ENCODE measurements at regions not wholly inside any gene's neighbourhood (a gene's known extent, or its start where the extent isn't known, plus 50 kb on each side); places are given as distances from the start of the nearest gene placed in this dataset.
"Not testable (repeated sequence)": the region's sequence is repeated elsewhere in the genome, so short reads cannot be mapped to it uniquely, and the experiment has no call there.

DNA sequence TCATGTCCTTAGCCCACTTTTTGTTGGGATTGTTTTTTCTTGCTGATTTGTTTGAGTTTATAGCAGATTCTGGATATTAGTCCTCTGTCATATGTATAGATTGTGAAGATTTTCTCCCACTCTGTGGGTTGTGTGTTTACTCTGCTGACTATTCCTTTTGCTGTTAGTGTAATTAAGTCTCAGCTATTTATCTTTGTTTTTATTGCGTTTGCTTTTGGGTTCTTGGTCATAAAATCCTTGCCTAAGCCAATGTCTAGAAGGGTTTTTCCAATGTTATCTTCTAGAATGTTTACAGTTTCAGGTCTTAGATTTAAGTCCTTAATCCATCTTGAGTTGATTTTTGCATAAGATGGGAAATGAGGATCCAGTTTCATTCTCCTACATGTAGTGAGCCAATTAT lies 351.2 kb upstream of the PIK3R1 start:
- DNase-seq, result not testable (repeated sequence)

DNA sequence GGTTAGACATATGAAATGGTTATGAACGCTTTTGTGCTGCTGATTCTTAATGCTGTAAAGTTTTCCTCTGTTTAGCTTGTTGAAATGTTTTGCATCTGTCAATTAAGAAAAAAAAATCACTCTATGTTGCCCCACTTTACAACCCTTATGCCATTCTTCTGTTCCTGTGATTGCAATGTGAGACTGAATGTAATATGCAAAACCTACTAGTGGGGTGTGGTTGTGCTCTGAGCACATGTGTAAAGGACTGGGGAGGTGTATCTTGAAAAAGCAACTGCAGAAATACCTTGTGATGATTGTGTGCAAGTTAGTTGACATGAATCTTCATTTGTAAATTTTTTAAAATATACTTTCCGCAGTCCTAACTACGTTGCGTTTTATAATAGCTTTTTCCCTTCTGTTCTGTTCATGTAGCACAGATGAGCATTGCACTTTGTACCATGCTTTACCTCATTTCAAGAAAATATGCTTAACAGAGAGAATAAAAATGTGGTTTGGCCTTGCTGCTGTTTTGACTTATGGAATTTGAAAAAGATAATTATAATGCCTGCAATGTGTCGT lies 357.0 kb upstream of the PIK3R1 start:
- DNase-seq, result no peak

DNA sequence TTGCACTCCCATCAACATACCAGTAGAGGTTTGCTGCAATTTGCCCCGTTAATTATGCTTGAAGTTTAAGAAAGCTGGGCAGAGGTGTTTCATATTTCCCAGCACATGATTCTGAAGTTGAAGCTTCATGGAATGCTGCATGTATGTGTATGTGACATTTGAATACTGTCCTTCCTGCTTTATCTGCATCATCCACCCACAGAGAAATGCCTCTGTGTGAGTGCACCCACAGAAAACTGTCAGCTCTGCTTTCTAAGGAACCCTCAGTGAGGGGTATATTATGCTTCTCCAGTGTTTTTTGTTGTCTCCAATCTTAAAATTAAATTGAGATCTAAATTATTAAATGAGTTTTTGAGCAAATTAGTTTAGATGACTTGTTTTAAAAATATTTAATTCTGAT lies 358.1 kb upstream of the PIK3R1 start:
- DNase-seq, result no peak

DNA sequence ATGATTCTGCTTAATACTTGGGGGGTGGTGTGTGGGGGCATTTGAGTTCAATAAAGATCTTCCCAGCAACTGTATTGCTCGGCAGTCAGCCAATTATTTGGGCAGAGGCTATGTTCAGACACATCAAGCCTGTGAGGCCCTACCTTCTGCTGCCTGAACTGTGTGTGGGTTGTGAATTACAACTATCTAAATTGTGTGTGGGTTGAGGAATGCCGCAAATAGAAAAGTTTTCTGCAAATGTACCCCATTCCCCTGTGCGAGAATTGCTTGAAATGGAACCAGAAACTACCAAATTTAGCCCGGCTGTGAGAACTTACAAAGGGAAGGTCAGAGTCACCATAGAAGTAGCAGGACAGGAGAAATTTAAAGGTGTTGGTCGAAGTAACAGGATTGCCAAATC lies 360.0 kb upstream of the PIK3R1 start:
- no peak for DNase-seq

DNA sequence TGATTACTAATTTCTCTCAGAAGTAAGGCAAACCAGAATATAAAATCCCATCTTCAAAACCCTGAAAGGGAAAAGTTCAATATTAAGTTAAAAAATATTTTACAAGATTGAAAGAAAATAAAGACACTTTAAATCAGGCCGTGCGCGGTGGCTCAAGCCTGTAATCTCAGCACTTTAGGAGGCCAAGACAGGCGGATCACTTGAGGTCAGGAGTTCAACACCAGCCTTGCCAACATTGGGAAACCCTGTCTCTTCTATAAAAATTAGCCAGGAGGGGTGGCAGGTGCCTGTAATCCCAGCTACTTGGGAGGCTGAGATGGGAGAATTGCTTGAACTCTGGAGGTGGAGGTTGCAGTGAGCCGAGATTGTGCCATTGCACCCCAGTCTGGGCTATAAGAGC lies 364.6 kb upstream of the PIK3R1 start:
- DNase-seq, result not testable (repeated sequence)

DNA sequence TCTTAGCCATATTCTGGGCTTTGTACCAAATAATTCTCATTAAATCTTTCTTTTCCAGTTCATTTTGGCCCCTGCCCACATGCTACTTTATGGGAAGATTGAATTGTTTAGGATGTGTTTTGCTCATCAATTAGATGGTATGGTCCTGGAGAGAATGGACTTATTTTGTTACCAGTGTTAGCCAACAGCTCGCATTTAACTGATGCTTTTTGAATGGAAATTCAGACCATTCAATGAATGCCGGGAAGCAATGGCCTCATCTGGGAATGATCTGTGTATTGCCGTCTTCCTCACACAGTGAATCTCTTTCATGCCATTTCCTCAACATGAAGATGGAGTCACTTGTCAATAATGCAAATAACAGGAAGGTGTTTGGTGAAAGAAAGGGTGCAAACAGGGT lies 370.6 kb upstream of the PIK3R1 start:
- no peak for DNase-seq

DNA sequence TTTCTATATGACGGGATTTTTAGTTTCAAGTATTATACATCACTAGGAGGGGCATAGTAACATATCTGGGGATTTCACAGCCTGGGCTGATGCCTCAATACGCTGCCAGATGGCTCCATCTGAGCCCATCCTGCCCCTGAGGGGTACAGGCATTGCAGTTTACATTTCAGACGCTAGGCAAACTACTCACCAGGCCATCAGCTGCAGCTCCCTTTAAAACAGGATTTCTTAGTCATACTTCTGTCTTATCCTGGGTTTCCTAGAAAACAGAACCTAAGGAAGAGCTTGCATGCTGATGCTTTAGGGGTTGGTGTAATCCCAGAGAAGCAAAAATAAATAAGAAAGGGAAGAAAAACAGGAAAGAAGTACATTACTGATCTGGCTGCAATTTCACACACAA lies 372.8 kb upstream of the PIK3R1 start:
- no peak for DNase-seq

DNA sequence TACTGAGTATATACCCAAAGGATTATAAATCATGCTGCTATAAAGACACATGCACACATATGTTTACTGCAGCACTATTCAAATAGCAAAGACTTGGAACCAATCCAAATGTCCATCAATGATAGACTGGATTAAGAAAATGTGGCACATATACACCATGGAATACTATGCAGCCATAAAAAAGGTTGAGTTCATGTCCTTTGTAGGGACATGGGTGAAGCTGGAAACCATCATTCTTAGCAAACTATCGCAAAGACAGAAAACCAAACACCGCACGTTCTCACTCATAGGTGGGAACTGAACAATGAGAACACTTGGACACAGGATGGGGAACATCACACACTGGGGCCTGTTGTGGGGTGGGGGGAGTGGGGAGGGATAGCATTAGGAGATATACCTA lies 378.3 kb upstream of the PIK3R1 start:
- DNase-seq, result not testable (repeated sequence)

DNA sequence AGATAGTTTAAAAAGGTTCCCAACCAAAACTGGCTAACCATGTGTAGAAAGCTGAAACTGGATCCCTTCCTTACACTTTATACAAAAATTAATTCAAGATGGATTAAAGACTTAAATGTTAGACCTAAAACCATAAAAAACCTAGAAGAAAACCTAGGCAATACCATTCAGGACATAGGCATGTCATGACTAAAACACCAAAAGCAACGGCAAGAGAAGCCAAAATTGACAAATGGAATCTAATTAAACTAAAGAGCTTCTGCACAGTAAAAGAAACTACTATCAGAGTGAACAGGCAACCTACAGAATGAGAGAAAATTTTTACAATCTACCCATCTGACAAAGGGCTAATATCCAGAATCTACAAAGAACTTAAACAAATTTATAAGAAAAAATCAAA lies 379.1 kb upstream of the PIK3R1 start:
- not testable (repeated sequence) for DNase-seq

DNA sequence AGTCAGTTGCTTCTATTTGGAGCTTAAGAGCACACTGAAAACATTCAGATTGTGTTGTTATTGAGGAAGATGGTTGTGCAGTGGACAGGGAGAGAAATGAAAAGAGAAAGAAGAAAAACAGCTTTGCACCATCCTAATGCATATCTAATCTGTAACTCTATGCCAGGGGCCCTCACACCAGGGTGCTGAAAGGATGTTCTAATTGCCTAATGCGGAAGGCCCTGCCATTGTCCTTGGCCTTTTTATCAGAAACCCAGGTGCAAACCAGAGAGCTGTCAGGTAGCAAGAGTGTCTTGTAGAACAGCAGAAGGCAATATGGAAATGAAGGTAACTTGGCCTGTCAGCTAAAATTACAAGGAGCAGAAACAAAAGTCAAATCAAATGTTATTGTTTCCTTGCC lies 384.5 kb upstream of the PIK3R1 start:
- DNase-seq, result no peak

DNA sequence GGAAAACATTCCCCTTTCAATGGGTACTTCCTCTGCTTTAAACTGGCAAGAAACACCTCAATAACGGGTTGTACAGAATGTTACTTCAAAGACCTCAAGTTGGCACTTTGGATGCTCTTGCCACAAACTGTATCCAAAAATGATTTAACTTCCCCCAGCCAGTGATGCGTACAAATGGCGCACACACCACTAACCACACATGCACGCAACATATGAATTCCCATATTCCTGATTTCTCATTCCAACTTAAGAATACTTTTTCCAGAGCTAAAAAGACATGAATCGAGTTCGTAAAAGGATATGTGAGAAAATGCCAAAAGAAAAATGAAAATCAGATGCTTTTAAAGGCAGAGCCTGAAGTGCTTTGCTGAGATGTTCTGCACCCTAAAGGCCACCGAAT lies 388.0 kb upstream of the PIK3R1 start:
- DNase-seq, result no peak

DNA sequence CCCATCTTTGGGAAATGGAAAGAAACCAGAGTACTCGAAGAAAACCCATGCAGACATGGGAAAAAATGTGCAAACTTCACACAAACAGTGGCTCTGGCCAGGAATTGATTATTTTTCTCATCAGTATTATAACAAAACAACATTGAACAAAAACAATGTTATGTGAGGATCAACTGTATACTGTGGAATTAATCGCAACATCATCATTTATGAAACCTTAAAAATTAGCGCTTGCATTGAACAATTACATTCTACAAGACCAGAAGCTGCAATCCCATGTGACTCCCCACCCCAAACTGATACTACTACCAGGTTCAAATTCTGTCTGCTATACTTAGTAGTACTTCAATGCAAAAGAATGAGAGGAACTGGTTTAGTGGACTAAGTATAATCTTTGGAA lies 390.7 kb upstream of the PIK3R1 start:
- DNase-seq, result no peak

DNA sequence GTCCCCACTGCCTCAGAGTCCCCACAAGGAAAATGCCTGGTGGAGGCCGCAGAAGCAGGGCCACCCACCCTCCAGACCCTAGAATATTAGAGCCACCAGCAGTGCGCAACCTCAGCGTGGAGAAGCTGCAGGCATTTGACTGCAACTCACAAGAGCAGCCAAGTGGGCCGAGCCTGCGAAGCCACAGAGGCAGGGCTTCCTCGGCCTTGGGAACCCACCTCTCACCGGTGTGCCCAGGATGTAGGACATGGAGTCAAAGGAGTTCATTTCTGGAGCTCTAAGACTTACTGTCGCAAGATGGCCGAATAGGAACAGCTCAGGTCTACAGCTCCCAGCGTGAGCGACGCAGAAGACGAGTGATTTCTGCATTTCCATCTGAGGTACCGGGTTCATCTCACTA lies 397.9 kb upstream of the PIK3R1 start:
- DNase-seq, result no peak

DNA sequence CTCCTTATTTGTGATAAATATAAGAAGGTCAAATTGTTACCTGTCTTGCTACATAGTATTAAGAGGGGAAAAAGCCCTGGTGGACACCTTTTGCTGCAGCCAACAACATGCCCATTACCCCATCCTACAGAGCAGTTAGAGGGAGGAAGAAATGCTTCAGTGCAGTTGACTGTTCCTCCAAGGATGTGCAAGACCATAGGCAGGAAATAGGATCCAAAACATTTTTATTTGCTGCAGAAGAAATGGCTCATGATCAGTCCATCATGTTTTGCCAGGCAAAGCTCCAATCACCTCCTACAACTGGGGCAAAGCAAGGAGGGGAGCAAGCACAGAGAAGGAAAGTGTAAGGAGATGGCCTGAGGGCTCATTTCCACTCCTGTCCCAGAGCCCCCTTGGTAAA lies 399.1 kb upstream of the PIK3R1 start:
- no peak for DNase-seq

DNA sequence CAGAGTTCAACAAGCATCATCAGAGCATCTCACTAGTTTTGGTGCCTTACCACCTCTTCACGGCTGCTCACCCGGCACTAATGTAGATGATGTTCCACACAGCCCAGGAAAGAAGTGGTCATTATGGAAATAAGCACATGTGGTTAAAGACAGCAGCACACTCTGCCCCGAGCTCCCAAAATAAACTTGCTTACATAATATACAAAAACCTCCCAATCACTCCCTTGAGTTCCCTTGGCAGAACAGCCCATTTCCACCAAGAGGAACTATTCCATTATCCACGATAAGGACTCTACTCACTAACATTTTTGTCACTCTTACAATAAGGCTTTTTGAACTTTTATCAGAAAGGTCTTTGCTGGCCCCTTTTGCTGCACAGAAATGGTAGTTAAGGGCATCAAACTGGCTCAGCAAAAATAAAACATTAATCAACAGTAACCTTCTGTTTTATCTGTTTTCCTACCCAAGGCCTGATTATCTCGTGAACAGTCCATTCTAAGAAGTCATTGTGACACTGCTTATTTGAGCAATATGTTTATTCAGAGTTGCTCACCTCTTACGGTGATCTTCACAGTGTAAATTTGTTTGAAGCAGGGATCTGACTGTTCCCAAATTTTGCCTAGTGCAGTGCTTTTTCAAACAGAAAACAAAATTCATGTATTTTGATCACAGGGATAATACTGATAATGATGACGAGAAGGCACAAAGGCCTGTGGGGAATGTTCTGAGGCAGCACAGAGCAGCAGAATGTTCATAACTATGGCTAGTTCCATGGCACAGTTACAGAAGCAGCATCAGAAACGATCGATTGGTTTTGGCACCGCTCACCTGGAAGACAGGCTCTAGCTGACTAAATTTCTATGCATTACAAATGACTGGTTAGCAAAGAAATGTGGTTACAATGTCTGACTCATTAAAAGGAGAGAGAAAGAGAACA lies 399.8 kb upstream of the PIK3R1 start:
- no peak for DNase-seq

DNA sequence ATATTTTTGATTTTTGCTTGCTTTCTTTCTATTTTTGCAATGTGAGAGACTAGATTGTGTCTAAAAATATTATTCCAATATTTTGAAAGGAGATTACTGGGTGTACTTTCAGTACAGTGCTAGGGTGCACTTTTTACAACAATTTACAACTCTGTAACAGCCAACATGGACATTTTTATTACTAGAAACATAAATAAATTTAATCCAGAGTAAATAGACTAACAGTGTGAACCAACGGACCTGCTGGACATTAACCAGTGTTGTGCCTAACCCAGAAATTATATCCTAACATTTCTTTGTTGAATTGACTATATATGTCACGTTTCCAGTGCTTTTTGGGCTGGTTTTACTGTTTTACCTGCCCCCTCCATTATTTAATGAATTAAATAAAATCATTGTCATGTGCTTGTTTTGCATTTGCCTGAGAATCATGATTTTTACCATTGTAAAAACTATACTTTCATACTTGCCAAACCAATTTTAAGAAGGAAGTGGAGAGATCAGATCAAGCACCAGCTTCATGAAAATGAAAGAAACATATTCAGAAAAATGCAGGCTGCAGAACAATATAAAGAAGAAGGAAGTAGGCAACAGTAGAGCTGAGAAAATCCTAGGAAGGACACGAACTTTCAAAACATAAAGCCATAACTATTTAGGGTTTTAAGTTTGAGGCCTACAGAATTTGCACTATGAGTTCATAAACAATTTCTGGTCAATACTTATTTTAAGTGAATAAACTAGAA lies 400.8 kb upstream of the PIK3R1 start:
- no peak for DNase-seq

DNA sequence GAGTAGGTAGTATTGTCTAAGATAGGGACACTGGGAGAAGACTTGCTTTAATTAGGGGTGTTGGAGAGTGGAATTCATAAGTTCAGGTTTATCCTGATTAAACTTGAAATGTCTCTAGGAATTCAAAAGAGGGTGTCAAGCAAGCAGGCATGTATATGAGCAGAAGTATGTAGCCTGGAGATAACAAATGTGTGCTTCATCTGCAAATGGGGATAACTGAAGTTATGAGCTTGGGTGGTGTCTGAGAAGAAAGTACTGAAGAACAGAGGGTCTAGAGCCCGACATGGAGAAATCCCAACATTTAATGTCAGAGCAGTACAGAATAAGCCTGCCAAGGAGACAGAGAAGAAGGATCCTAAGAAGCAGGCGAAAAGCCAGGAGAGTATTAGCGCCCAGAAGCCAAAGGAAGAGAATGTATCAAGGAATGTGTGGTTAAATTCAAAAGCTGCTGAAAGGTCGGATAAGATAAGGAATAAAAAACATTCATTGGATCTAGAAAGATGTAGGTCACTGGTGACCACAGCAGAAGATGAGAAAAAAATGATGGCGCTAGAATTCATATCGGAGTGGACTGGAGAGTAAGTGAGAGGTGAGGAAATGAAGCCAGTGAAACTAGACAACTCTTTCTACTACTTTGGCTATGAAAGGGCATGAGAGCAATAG lies 401.5 kb upstream of the PIK3R1 start:
- DNase-seq, result no peak

DNA sequence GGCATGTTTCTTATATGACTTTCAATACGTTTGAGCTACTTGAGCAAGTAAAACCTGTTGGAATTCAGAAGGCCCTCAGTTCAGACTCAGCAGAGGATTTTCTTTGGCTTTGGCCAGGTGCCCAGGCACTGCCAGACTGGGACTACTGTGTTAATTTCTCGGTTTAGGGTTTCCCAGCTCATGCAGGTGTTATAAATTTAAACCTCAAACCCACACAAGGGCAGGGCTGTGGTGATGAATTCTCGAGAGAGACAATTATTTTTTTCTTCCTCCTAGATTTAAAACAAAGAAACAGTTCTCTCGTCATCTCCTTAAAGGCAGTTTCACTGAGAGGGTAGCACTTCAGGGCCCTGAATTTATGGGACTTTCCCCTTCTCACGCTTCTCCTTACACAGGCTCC lies 406.0 kb upstream of the PIK3R1 start:
- no peak for DNase-seq

DNA sequence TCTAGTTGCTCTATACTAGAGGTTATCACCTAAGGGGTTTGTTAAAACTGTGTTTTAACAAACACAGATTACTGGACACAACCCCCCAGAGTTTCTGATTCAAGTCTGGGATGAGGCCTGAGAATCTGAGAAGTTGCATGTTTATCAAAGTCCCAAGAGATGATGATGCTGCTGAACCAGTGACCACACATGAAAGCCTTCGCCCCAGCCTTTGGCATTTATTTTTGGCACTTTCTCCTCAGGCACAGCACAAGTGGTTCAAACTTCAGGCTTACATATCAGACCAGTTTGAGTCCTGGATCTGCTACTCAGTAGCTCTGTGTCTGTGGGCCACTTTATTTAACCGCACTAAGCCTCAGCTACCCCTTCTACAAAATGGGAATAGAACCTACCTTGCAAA lies 407.2 kb upstream of the PIK3R1 start:
- DNase-seq, result no peak

DNA sequence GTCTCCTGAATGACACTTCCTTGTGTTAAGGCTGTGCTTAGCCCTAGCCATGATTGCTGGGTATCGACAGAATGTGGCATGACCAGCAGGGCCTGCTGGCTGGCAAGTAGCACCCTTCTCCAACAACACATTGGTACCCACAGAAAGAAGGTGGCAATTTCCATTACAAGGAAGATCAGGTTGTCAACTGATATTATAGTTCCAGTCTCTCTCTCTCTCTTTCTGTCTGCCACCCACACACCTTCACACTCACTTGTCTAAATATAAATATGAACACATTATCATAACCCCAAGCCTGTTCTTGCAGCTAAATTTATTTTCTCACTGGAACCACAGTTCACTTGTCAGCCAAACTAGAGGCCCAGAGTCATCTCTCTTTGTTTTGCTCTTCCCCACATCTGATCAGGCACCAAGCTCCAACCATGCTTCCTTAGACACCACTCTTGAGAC lies 408.1 kb upstream of the PIK3R1 start:
- no peak for DNase-seq

DNA sequence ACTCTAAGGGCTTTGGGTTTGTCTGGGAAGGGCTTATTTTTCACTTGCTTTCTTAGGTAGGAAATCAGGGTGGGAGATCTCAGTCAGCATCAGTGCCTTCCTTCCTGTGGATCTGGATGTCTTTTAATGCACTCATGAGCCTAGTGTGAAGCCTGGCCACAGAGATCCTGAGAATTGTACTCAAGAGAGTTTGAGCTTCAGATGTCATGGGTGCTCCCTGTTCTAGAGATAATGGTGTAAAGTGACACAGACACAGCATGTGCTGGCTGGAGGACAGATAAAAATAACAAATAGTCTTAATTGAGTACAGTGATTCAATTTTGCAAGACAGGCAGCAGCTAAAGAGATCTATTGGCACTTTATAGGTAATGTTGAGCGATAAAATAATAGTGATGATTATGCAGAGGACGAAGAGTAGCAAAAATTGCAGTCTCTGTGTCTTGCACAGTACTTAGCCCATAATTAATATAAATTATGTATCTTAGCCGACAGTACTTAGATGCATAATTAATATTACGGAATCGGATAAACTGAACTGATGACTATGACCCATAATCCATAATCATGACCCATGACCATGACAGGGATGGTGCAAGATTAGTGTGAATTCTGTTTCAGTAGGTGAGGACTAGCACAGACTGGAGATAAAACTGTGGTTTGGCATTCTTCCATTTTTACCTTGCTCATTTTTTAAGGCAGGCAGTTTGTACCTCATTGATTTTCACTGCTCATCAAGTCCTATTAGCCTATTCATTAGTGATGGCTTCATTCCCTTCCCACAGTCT lies 408.7 kb upstream of the PIK3R1 start:
- DNase-seq, result no peak

DNA sequence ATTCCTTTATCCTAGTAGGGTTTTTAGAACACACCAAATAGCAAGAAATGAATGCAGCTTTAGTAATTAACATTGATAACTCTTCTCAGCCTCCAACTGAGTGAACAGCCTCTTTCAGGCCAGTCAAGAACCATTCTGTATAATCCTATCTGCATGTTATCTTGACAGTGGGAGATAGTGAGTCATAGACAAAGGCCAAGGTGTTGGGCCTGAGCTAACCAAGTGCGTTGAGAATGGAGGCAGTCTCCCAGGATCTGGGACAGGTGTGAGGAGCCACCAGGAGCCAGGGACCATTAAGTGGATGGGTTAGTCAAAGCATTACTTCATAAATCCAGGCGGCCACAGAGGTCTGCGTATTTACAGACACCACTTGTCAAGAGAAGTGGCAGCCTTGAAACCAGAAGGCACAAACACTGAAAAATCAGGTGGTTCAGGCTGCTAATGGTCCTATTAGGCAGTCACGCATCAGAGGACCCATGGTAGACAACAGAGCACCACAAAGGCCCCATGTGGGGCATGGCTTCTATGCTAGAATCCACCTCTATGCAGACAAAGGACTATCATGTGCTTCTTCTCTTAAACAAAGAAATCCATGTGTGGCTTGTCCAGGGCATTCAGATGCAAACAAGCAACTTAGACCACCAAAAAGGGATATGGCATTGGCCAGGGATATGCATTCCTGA lies 409.7 kb upstream of the PIK3R1 start:
- no peak for DNase-seq
